ENCODE measurements at regions not wholly inside any gene's neighbourhood (a gene's known extent, or its start where the extent isn't known, plus 50 kb on each side); places are given as distances from the start of the nearest gene placed in this dataset.

GRCh38 chr11:13225038-13226001, 52.3 kb upstream of the BMAL1 start:
- no peak for DNase-seq

- no peak for DNase-seq
These were observed 49.8 kb upstream of the BMAL1 start for GRCh38 chr11:13227676-13228255.

Measured in fibroblast of skin of right quadriceps (primary cell).